ENCODE measurements at regions not wholly inside any gene's neighbourhood (a gene's known extent, or its start where the extent isn't known, plus 50 kb on each side); places are given as distances from the start of the nearest gene placed in this dataset.

DNA sequence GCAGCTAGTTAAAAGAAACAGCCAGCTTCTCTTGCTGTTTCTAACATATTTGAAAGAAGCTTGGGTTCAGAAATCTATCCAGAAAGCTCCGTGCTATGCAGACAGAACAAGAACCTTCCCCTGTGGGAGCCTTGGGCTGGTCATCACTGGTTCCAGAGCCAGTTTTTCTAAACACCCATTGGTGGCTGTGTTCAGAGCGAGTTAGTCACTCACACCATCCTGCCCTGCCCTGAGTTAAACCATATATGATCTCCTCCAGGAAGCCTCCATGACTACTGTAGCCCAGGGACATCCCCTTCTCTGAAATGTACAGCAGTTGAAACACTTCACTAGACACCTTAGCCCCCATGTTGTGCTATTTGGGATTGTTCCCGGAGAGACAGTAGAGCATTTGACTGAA lies 200.8 kb upstream of the SGCG start:
- BruUV-seq (replicated peaks) = no TSS peak
- no peak for FAIRE-seq
- no peak for DNase-seq (ENCODE audit: low read depth, low spot score)
- dilution Hi-C loops (cut with MboI; ENCODE audit: extremely low pct_ligation_motif_present, low sequenced_read_pairs) = no loop called here
- Histone ChIP-seq H4K20me1 (replicated peaks; ENCODE audit: control insufficient read depth, extremely low read depth, insufficient read depth, low read length) (no peaks in the 10 kb centered on the region), H3K4me2 (ENCODE audit: insufficient read depth, low read length) (no peak overlapping the region), H3K79me2 (ENCODE audit: control insufficient read depth, insufficient read depth, low read length) (no peaks in the 10 kb centered on the region), H3K9ac (replicated peaks; ENCODE audit: extremely low read depth, insufficient read depth, low read length) (no peak overlapping the region), H3K27me3 (ENCODE audit: control insufficient read depth in 2 of 2, insufficient read depth in 2 of 2, low read length in 2 of 2) (no peaks in the 10 kb centered on the region), H3K9me3 (replicated peaks; ENCODE audit: control insufficient read depth, insufficient read depth, low read length) (peaks cover 5% of the 10 kb centered on the region), H3K4me3 (replicated peaks in 1 of 3; ENCODE audit: insufficient read depth in 1 of 3, low read depth in 1 of 3, low read length in 3 of 3) (no peak overlapping the region), H3K36me3 (ENCODE audit: control insufficient read depth in 2 of 2, extremely low read depth in 1 of 2, insufficient read depth in 2 of 2, low read length in 2 of 2) (no peaks in the 10 kb centered on the region), H3K9me1 (replicated peaks; ENCODE audit: control insufficient read depth, extremely low read depth, insufficient read depth, low read length) (no peaks in the 10 kb centered on the region), H2AFZ (ENCODE audit: low read depth, low read length) (no peak overlapping the region), H3K4me1 (ENCODE audit: control insufficient read depth, extremely low read depth, insufficient read depth, low read length) (no peaks in the 10 kb centered on the region), H3K27ac (ENCODE audit: insufficient read depth, low read depth, low read length) (no peak overlapping the region)
- intact Hi-C loops (cut with micrococcal nuclease) = no loop called here
- TF ChIP-seq POLR2A (IDR thresholded peaks at IDR 0.05; ENCODE audit: low read depth, low read length) = no peak
- ChIA-PET POLR2A (no interaction called here), CTCF (no interaction called here)

DNA sequence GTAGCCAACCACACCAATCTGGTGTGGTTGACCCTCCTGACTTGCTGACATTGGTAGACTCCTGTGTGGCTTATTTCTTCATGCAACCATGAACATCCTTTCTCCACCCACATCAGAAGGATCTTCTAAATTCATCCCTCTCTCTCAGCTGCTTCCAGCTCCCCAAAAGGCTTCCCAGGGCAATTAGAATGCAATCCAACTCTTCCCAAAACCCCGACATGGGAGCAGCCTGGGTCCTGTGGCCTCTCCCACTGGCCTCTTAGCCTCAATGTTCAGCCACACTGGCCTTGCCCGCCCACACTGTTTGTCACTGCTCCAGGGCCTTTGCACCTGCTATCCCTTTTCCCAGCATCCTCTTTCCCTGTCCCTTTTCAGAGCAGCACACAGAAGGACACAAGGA lies 199.8 kb upstream of the SGCG start:
- H4K20me1 ChIP-seq (replicated peaks; ENCODE audit: control insufficient read depth, extremely low read depth, insufficient read depth, low read length) = no peaks in the 10 kb centered on the region
- dilution Hi-C loops (cut with MboI; ENCODE audit: extremely low pct_ligation_motif_present, low sequenced_read_pairs) = no loop called here
- no peak for FAIRE-seq
- peaks cover 7% of the 10 kb centered on the region for H3K9me3 ChIP-seq (replicated peaks; ENCODE audit: control insufficient read depth, insufficient read depth, low read length)
- no peaks in the 10 kb centered on the region for H3K9me1 ChIP-seq (replicated peaks; ENCODE audit: control insufficient read depth, extremely low read depth, insufficient read depth, low read length)
- intact Hi-C loops (cut with micrococcal nuclease) = no loop called here
- H3K4me1 ChIP-seq (ENCODE audit: control insufficient read depth, extremely low read depth, insufficient read depth, low read length) = no peaks in the 10 kb centered on the region
- no peak overlapping the region for H3K4me2 ChIP-seq (ENCODE audit: insufficient read depth, low read length)
- H2AFZ ChIP-seq (ENCODE audit: low read depth, low read length) = no peak overlapping the region
- no TSS peak for BruUV-seq (replicated peaks)
- no peaks in the 10 kb centered on the region for H3K27me3 ChIP-seq (ENCODE audit: control insufficient read depth in 2 of 2, insufficient read depth in 2 of 2, low read length in 2 of 2)
- no peak for DNase-seq (ENCODE audit: low read depth, low spot score)
- ChIA-PET POLR2A (no interaction called here), CTCF (no interaction called here)
- H3K9ac ChIP-seq (replicated peaks; ENCODE audit: extremely low read depth, insufficient read depth, low read length) = no peak overlapping the region
- no peak for TF ChIP-seq MYC (IDR thresholded peaks at IDR 0.05; ENCODE audit: low read depth, low read length)
- TF ChIP-seq JUN (IDR thresholded peaks at IDR 0.05; ENCODE audit: borderline replicate concordance, insufficient read depth, insufficient read length, low read depth) = no peak
- TF ChIP-seq, protein P1, sequence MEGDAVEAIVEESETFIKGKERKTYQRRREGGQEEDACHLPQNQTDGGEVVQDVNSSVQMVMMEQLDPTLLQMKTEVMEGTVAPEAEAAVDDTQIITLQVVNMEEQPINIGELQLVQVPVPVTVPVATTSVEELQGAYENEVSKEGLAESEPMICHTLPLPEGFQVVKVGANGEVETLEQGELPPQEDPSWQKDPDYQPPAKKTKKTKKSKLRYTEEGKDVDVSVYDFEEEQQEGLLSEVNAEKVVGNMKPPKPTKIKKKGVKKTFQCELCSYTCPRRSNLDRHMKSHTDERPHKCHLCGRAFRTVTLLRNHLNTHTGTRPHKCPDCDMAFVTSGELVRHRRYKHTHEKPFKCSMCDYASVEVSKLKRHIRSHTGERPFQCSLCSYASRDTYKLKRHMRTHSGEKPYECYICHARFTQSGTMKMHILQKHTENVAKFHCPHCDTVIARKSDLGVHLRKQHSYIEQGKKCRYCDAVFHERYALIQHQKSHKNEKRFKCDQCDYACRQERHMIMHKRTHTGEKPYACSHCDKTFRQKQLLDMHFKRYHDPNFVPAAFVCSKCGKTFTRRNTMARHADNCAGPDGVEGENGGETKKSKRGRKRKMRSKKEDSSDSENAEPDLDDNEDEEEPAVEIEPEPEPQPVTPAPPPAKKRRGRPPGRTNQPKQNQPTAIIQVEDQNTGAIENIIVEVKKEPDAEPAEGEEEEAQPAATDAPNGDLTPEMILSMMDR (IDR thresholded peaks at IDR 0.05; ENCODE audit: extremely low read depth in 1 of 2, insufficient read depth in 1 of 2, low read depth in 1 of 2, low read length in 2 of 2) = no peak
- no peak for TF ChIP-seq EZH2 (IDR thresholded peaks at IDR 0.05; ENCODE audit: borderline replicate concordance, low read depth, low read length, severe bottlenecking)
- no peak for TF ChIP-seq POLR2A (IDR thresholded peaks at IDR 0.05; ENCODE audit: low read depth, low read length)
- no peak overlapping the region for H3K4me3 ChIP-seq (replicated peaks in 1 of 3; ENCODE audit: insufficient read depth in 1 of 3, low read depth in 1 of 3, low read length in 3 of 3)
- no peaks in the 10 kb centered on the region for H3K36me3 ChIP-seq (ENCODE audit: control insufficient read depth in 2 of 2, extremely low read depth in 1 of 2, insufficient read depth in 2 of 2, low read length in 2 of 2)
- H3K27ac ChIP-seq (ENCODE audit: insufficient read depth, low read depth, low read length) = no peak overlapping the region
- H3K79me2 ChIP-seq (ENCODE audit: control insufficient read depth, insufficient read depth, low read length) = no peaks in the 10 kb centered on the region

All from endothelial cell of umbilical vein (primary cell).